ENCODE measurements at regions not wholly inside any gene's neighbourhood (a gene's known extent, or its start where the extent isn't known, plus 50 kb on each side); places are given as distances from the start of the nearest gene placed in this dataset.

DNA sequence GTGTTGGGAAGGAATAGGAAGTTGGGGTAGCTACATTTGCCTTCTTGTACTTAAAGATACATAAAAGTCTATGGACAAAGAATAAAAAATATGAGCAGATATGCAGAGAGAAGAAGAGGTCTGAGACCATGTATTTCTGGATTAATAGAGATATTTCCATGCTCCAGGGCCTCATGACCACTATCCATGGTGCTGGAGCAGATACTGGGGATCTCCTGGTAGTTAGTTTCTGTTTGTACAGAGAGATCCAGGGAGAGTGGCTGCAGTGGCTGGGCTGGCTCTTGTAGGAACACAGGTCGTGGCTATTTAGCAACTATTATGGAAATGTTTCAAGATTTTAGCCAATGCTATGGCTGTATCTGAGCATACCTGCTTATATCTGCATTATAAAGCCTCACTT is 184.2 kb upstream of the TMEM161B start:
- no peaks in the 10 kb centered on the region for H3K79me2 ChIP-seq (ENCODE audit: insufficient read depth, low read length)
- H2AFZ ChIP-seq (ENCODE audit: low read length): no peak overlapping the region
- H3F3A ChIP-seq (ENCODE audit: insufficient read depth, low read length): no peaks in the 10 kb centered on the region
- no peaks in the 10 kb centered on the region for H4K20me1 ChIP-seq (ENCODE audit: insufficient read depth, low read length)
- no peak for TF ChIP-seq CTCF (IDR thresholded peaks at IDR 0.05; ENCODE audit: low read length)
- TF ChIP-seq EZH2 (IDR thresholded peaks at IDR 0.05; ENCODE audit: borderline replicate concordance, low read length): no peak
- no peaks in the 10 kb centered on the region for H3K9me3 ChIP-seq (ENCODE audit: low read length)
- no peak overlapping the region for H3K4me2 ChIP-seq (ENCODE audit: low read length)
- H3K9ac ChIP-seq (ENCODE audit: low read length): no peak overlapping the region
- H3K9me2 ChIP-seq (ENCODE audit: low read depth, low read length): no peaks in the 10 kb centered on the region
- H3K27me3 ChIP-seq (ENCODE audit: insufficient read depth, low read length): no peaks in the 10 kb centered on the region
- no peak overlapping the region for H3K27ac ChIP-seq (ENCODE audit: low read depth, low read length, poor library complexity, severe bottlenecking)
- no peak overlapping the region for H3K4me3 ChIP-seq (ENCODE audit: low read depth, low read length, poor library complexity, severe bottlenecking)
- no peaks in the 10 kb centered on the region for H3K4me1 ChIP-seq (ENCODE audit: insufficient read depth, low read length, severe bottlenecking)
- H3K36me3 ChIP-seq (ENCODE audit: insufficient read depth, low read length): no peaks in the 10 kb centered on the region

- H3K36me3 ChIP-seq (ENCODE audit: insufficient read depth, low read length): no peaks in the 10 kb centered on the region
- TF ChIP-seq EZH2 (IDR thresholded peaks at IDR 0.05; ENCODE audit: borderline replicate concordance, low read length) (no peak), CTCF (IDR thresholded peaks at IDR 0.05; ENCODE audit: low read length) (no peak)
- no peaks in the 10 kb centered on the region for H3K27me3 ChIP-seq (ENCODE audit: insufficient read depth, low read length)
- no peaks in the 10 kb centered on the region for H3K4me1 ChIP-seq (ENCODE audit: insufficient read depth, low read length, severe bottlenecking)
- no peak overlapping the region for H3K27ac ChIP-seq (ENCODE audit: low read depth, low read length, poor library complexity, severe bottlenecking)
- H3K4me3 ChIP-seq (ENCODE audit: low read depth, low read length, poor library complexity, severe bottlenecking): no peak overlapping the region
- H3K4me2 ChIP-seq (ENCODE audit: low read length): no peak overlapping the region
- no peaks in the 10 kb centered on the region for H4K20me1 ChIP-seq (ENCODE audit: insufficient read depth, low read length)
- H3K9me2 ChIP-seq (ENCODE audit: low read depth, low read length): no peaks in the 10 kb centered on the region
- no peaks in the 10 kb centered on the region for H3K9me3 ChIP-seq (ENCODE audit: low read length)
- no peak overlapping the region for H3K9ac ChIP-seq (ENCODE audit: low read length)
- H3K79me2 ChIP-seq (ENCODE audit: insufficient read depth, low read length): no peaks in the 10 kb centered on the region
- no peak overlapping the region for H2AFZ ChIP-seq (ENCODE audit: low read length)
- H3F3A ChIP-seq (ENCODE audit: insufficient read depth, low read length): no peaks in the 10 kb centered on the region
These were observed 181.6 kb upstream of the TMEM161B start for GRCh38 chr5:88450239-88450638.

GRCh38 chr5:88438006-88438405 is 169.4 kb upstream of the TMEM161B start:
- Histone ChIP-seq H3K27ac (ENCODE audit: low read depth, low read length, poor library complexity, severe bottlenecking) (no peak overlapping the region), H3K4me3 (ENCODE audit: low read depth, low read length, poor library complexity, severe bottlenecking) (no peak overlapping the region), H3F3A (ENCODE audit: insufficient read depth, low read length) (no peaks in the 10 kb centered on the region), H3K79me2 (ENCODE audit: insufficient read depth, low read length) (no peaks in the 10 kb centered on the region), H2AFZ (ENCODE audit: low read length) (no peak overlapping the region), H3K27me3 (ENCODE audit: insufficient read depth, low read length) (no peaks in the 10 kb centered on the region), H3K9me3 (ENCODE audit: low read length) (no peaks in the 10 kb centered on the region), H3K4me1 (ENCODE audit: insufficient read depth, low read length, severe bottlenecking) (no peaks in the 10 kb centered on the region), H3K36me3 (ENCODE audit: insufficient read depth, low read length) (no peaks in the 10 kb centered on the region), H3K4me2 (ENCODE audit: low read length) (no peak overlapping the region), H4K20me1 (ENCODE audit: insufficient read depth, low read length) (no peaks in the 10 kb centered on the region), H3K9ac (ENCODE audit: low read length) (no peak overlapping the region), H3K9me2 (ENCODE audit: low read depth, low read length) (no peaks in the 10 kb centered on the region)
- TF ChIP-seq EZH2 (IDR thresholded peaks at IDR 0.05; ENCODE audit: borderline replicate concordance, low read length) (no peak), CTCF (IDR thresholded peaks at IDR 0.05; ENCODE audit: low read length) (no peak)

Data from OCI-LY1 (cell line).